DMS79 (cell line): ENCODE measurements at regions not wholly inside any gene's neighbourhood (a gene's known extent, or its start where the extent isn't known, plus 50 kb on each side); places are given as distances from the start of the nearest gene placed in this dataset.

Experiments used
- DNase-seq: peaks from one replicate; lab custom pipeline; 2025; lab: John Stamatoyannopoulos, UW

DNA sequence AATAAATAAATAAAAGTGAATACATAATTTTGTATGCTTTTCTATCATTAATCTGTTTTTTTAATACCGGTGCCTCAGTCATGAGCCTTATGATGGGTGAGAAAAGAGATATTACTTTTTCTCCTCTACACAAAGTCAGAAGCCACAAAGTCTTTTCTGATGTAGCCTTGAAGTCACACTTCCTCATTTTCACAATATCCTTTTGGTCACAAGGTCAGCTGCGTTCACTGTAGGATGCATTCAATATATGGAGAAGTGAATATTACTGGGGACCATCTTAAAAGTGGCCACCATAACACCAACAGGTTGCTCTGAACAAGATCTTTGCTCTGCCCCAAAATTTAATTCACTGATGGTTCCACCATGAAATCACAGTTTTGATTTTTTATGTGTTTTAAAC lies 83.3 kb upstream of the TNR start:
- no peak for DNase-seq

- DNase-seq = no peak
These were observed 80.7 kb upstream of the TNR start for GRCh38 chr1:175824079-175824478.

GRCh38 chr1:175823406-175823805 lies 80.0 kb upstream of the TNR start:
- DNase-seq = no peak

- DNase-seq = no peak
These were observed 79.2 kb upstream of the TNR start for GRCh38 chr1:175822580-175822979.

DNA sequence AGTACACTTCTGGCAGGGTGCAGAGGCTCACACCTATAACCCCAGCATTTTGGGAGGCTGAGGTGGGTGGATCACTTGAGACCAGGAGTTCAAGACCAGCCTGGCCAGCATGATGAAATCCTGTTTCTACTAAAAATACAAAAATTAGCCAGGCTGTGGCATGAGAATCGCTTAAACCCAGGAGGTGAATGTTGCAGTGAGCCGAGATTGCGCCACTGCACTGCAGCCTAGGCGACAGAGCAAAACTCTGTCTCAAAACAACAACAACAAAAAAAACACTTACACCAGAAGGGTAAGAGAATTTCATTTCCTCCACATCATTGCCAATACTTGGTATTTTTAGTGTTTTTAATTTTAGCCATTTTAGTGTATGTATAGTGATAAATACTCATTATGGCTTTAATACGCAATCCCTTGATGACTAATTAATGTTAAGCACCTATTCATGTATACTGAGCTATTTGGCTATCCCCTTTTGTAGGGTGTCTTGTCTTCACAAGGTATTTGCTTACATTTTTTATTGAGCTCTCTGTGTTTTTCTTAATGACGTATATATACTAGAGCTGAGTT lies 77.1 kb upstream of the TNR start:
- DNase-seq = no peak

DNA sequence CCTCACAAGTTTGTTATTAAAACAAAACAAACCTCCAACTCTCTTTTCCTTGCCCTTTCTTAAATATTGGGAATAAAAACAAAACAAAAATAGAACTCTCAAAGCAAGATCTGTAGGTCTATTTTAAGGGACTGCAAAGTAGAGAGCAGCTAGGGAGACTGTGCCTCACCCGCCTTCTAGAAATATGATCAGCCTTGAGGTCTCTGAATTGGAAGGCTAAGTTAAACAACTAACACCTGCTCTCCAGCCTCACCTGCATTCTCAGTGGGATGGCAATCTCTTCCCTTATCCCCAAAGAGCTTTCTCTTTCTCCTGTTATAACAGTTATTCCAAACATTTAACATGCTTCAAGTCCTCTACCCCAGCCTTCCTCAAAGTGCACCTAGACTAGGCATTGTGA lies 75.5 kb upstream of the TNR start:
- no peak for DNase-seq

- DNase-seq = no peak
These were observed 74.0 kb upstream of the TNR start for GRCh38 chr1:175817445-175817844.

GRCh38 chr1:175814885-175815284 lies 71.5 kb upstream of the TNR start:
- no peak for DNase-seq

GRCh38 chr1:175812936-175813335 lies 69.5 kb upstream of the TNR start:
- DNase-seq = no peak

DNA sequence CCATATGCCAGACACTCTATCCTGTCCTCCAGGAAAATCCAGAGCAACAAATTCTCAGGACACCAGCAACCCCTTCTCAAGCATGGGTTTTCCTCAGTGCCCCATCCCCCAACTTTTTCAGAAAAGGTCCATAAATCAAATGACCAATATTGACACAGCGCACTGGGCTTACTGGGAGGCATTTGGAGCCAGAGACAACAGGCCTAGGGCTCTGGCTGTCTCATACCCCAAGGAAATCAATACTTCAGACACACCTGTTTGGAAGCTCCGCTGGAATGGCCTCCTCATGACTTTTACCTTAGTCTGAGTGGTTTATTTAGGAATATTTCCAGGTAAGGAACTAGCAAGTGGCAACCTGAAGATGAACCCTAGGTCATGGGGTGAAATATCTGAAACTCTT lies 66.9 kb upstream of the TNR start:
- no peak for DNase-seq

DNA sequence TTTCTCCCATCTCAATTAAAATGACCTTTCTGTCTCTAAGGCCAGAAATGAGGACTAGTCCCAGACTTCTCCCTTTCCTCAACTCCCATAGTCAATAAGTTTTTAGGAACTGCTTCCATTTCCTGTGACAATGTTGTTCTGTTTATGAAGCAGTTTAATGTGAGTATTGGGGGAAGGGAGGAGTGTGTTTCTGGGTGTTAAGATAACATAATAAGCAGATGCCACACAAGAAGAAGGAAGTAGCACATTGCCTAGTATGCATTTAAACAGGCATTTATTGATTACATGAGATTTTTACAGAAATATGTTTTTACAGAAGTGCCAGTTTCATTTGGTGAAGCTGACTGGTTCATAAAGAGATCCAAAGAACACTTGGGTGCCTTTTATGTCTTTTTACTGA lies 65.6 kb upstream of the TNR start:
- DNase-seq = no peak

DNA sequence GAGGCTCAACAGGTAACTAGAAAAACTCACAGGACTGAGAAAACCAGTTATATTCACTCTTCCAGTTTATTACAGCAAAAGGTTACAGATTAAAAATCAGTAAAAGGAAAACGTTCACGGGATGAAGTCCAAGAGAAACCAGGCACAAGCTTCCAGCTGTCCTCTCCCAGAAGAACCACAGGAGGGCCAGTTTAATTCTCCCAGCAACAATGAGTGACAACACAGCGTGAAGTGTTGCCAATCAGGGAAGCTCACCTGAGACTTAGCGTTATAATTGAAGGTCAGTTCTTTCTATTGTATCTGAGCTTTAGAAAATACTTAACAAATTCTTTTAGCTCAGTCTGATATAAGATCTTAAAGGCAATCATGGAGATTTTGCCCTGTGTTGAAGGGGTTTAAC lies 65.2 kb upstream of the TNR start:
- DNase-seq = no peak

- DNase-seq = no peak
These were observed 61.2 kb upstream of the TNR start for GRCh38 chr1:175804561-175804960.

GRCh38 chr1:175803413-175803812 lies 60.0 kb upstream of the TNR start:
- DNase-seq = no peak

DNA sequence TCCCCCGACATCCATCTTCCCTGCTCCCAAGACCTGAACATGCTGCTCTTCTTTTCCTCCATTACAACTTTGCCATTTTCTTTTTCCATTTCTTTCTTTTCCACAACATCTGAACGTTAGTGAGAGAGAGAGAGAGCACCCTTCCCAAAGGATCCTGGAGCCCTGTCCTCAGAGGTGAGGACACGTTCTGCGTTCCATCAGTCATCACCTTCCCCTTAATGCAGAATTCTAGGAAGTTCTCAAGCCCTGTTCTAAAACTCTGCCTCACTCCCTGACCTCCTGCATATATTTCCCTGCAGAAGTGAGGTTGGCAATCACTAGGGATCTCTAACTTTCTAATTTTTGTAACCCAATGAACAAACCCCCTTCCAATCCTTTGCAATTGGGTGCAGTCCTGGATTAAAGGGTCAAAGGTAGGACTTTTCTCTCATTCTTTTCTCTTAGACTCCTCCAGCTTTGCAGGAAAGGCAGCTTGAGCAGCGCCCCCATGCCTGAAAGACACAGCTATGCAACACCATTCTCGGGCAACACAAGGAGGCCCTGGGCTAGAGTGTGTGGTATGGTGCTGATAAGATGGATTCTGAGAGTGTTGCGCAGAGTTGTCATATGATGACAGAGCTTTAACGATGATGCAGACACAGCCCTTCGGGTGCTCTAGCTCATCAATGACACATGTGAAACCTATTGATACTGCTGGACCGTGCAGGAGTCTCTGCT lies 59.2 kb upstream of the TNR start:
- DNase-seq = no peak

GRCh38 chr1:175801979-175802378 lies 58.6 kb upstream of the TNR start:
- no peak for DNase-seq

GRCh38 chr1:175797576-175797975 lies 54.2 kb upstream of the TNR start:
- no peak for DNase-seq

GRCh38 chr1:175794586-175794985 lies 51.2 kb upstream of the TNR start:
- peak; percentile 7 for DNase-seq

- no peak for DNase-seq
These were observed 50.2 kb upstream of the TNR start for GRCh38 chr1:175793617-175794016.
